SU-DHL-6 (cell line): ENCODE measurements at regions not wholly inside any gene's neighbourhood (a gene's known extent, or its start where the extent isn't known, plus 50 kb on each side); places are given as distances from the start of the nearest gene placed in this dataset.

ENCODE experiments used
- H2AFZ ChIP-seq: fragments of 200-600 bp; sonication (generic); 2 replicates; pipeline ENCODE4 v1.6.1; 2014; ENCODE audit warnings: low read depth, mild to moderate bottlenecking, moderate library complexity, mixed read lengths, antibody characterized with exemption, low read length; ENCODE audit not compliant: severe bottlenecking
- H3F3A ChIP-seq: fragments of 200-600 bp; shearing (Covaris generic); 2 replicates; pipeline ENCODE4 v1.6.0; 2016; ENCODE audit warnings: antibody characterized with exemption, mild to moderate bottlenecking; ENCODE audit not compliant: insufficient read depth
- H3K27ac ChIP-seq: fragments of 200-600 bp; sonication (generic); 2 replicates; pipeline ENCODE4 v1.5.1; 2016; ENCODE audit warnings: low read depth, mild to moderate bottlenecking, low read length, moderate library complexity, mixed read lengths
- H3K27me3 ChIP-seq: fragments of 200-600 bp; sonication (generic), shearing (Covaris generic); 2 replicates; pipeline ENCODE4 v1.6.0; 2014; ENCODE audit warnings: mild to moderate bottlenecking, low read length
- H3K36me3 ChIP-seq: fragments of 200-600 bp; sonication (generic); 2 replicates; pipeline ENCODE4 v1.6.1; 2014; ENCODE audit warnings: mild to moderate bottlenecking, low read length, mixed read lengths
- H3K4me2 ChIP-seq: fragments of 300-600, 200-600 bp; shearing (Covaris generic), sonication (generic); 2 replicates; pipeline ENCODE4 v1.6.0; 2014; ENCODE audit warnings: low read length, low read depth, mild to moderate bottlenecking; ENCODE audit not compliant: poor library complexity, severe bottlenecking
- H3K4me3 ChIP-seq: fragments of 200-600 bp; sonication (generic); 2 replicates; pipeline ENCODE4 v1.5.1; 2014; ENCODE audit warnings: antibody characterized with exemption, low read length, mild to moderate bottlenecking, mixed read lengths; ENCODE audit not compliant: insufficient read depth, poor library complexity, severe bottlenecking
- H3K79me2 ChIP-seq: fragments of 200-600 bp; sonication (generic); 2 replicates; pipeline ENCODE4 v1.6.1; 2014; ENCODE audit warnings: mild to moderate bottlenecking, low read length, moderate library complexity; ENCODE audit not compliant: insufficient read depth
- H3K9ac ChIP-seq: fragments of 200-600 bp; sonication (generic); 2 replicates; pipeline ENCODE4 v1.7.0; 2014; ENCODE audit warnings: mild to moderate bottlenecking, low read length
- H3K9me2 ChIP-seq: fragments of 200-600 bp; sonication (generic); replicated peaks from 2 replicates; pipeline ENCODE4 v1.6.1; 2014; ENCODE audit warnings: low read length; ENCODE audit not compliant: insufficient read depth
- H3K9me3 ChIP-seq: fragments of 200-600 bp; sonication (generic); 2 replicates; pipeline ENCODE4 v1.6.1; 2014; ENCODE audit warnings: low read length, mixed read lengths; ENCODE audit not compliant: insufficient read depth
- H4K20me1 ChIP-seq: fragments of 200-600 bp; sonication (generic); 2 replicates; pipeline ENCODE4 v1.6.1; 2014; ENCODE audit warnings: low read depth, mild to moderate bottlenecking, antibody characterized with exemption, low read length, moderate library complexity, mixed read lengths
- EZH2phosphoT487 ChIP-seq: fragments of 200-600 bp; sonication (generic), shearing (Covaris generic); conservative IDR thresholded peaks from 2 replicates; pipeline ENCODE4 v1.6.1; 2018; ENCODE audit warnings: mild to moderate bottlenecking, antibody characterized with exemption, low read length, moderate library complexity, mixed read lengths
- TF ChIP-seq, protein P1 (sequence below): fragments of 200-600 bp; sonication (generic); IDR thresholded peaks from one replicate; pipeline ENCODE4 v1.5.1; 2017; ENCODE audit warnings: antibody characterized with exemption, mild to moderate bottlenecking, low read length, moderate library complexity; ENCODE audit not compliant: insufficient read depth, poor library complexity, severe bottlenecking

GRCh38 chr20:54746796-54747195, 271.4 kb downstream of the DOK5 start:
- Histone ChIP-seq H3K9me2 (no peaks in the 10 kb centered on the region), H2AFZ (no peak overlapping the region), H3K27ac (no peak overlapping the region), H3K4me2 (no peak overlapping the region), H3K27me3 (no peaks in the 10 kb centered on the region; the same call in 1 of the 2 replicates), H4K20me1 (no peaks in the 10 kb centered on the region), H3K4me3 (no peak overlapping the region), H3K36me3 (no peaks in the 10 kb centered on the region), H3F3A (no peaks in the 10 kb centered on the region), H3K79me2 (no peaks in the 10 kb centered on the region), H3K9me3 (no peaks in the 10 kb centered on the region), H3K9ac (no peak overlapping the region)
- TF ChIP-seq, protein P1, sequence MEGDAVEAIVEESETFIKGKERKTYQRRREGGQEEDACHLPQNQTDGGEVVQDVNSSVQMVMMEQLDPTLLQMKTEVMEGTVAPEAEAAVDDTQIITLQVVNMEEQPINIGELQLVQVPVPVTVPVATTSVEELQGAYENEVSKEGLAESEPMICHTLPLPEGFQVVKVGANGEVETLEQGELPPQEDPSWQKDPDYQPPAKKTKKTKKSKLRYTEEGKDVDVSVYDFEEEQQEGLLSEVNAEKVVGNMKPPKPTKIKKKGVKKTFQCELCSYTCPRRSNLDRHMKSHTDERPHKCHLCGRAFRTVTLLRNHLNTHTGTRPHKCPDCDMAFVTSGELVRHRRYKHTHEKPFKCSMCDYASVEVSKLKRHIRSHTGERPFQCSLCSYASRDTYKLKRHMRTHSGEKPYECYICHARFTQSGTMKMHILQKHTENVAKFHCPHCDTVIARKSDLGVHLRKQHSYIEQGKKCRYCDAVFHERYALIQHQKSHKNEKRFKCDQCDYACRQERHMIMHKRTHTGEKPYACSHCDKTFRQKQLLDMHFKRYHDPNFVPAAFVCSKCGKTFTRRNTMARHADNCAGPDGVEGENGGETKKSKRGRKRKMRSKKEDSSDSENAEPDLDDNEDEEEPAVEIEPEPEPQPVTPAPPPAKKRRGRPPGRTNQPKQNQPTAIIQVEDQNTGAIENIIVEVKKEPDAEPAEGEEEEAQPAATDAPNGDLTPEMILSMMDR, result no peak
- no peak for TF ChIP-seq EZH2phosphoT487

- TF ChIP-seq EZH2phosphoT487, result no peak
- TF ChIP-seq, protein P1, result no peak
- no peak overlapping the region for H3K4me2 ChIP-seq
These were observed 270.4 kb downstream of the DOK5 start for GRCh38 chr20:54745780-54746179.

GRCh38 chr20:54744097-54744496, 268.7 kb downstream of the DOK5 start:
- H3K27ac ChIP-seq, result no peak overlapping the region
- H4K20me1 ChIP-seq, result no peaks in the 10 kb centered on the region
- TF ChIP-seq EZH2phosphoT487, result no peak
- TF ChIP-seq, protein P1, result no peak
- no peaks in the 10 kb centered on the region for H3K9me3 ChIP-seq
- no peak overlapping the region for H2AFZ ChIP-seq
- no peak overlapping the region for H3K4me3 ChIP-seq
- H3K27me3 ChIP-seq, result no peaks in the 10 kb centered on the region; the same call in 1 of the 2 replicates
- H3F3A ChIP-seq, result no peaks in the 10 kb centered on the region
- no peak overlapping the region for H3K9ac ChIP-seq
- H3K79me2 ChIP-seq, result no peaks in the 10 kb centered on the region
- no peak overlapping the region for H3K4me2 ChIP-seq
- H3K9me2 ChIP-seq, result no peaks in the 10 kb centered on the region
- no peaks in the 10 kb centered on the region for H3K36me3 ChIP-seq

More at GRCh38 chr20:54745780-54746179, 270.4 kb downstream of the DOK5 start:
- H3K4me3 ChIP-seq, result no peak overlapping the region
- H3K79me2 ChIP-seq, result no peaks in the 10 kb centered on the region
- no peaks in the 10 kb centered on the region for H3K9me2 ChIP-seq
- no peaks in the 10 kb centered on the region; the same call in 1 of the 2 replicates for H3K27me3 ChIP-seq
- no peak overlapping the region for H3K9ac ChIP-seq
- H2AFZ ChIP-seq, result no peak overlapping the region
- no peaks in the 10 kb centered on the region for H3K36me3 ChIP-seq
- no peaks in the 10 kb centered on the region for H4K20me1 ChIP-seq
- no peaks in the 10 kb centered on the region for H3K9me3 ChIP-seq
- no peaks in the 10 kb centered on the region for H3F3A ChIP-seq
- H3K27ac ChIP-seq, result no peak overlapping the region

GRCh38 chr20:54742193-54742592, 266.8 kb downstream of the DOK5 start:
- Histone ChIP-seq H3K9ac (no peak overlapping the region), H3K36me3 (no peaks in the 10 kb centered on the region), H2AFZ (no peak overlapping the region), H3K27ac (no peak overlapping the region), H3K79me2 (no peaks in the 10 kb centered on the region), H3K9me2 (no peaks in the 10 kb centered on the region), H3K4me2 (no peak overlapping the region), H3K27me3 (no peaks in the 10 kb centered on the region; the same call in 1 of the 2 replicates), H4K20me1 (no peaks in the 10 kb centered on the region), H3K9me3 (no peaks in the 10 kb centered on the region), H3K4me3 (no peak overlapping the region), H3F3A (no peaks in the 10 kb centered on the region)
- TF ChIP-seq EZH2phosphoT487, result no peak
- TF ChIP-seq, protein P1, result no peak
